CD4-positive, alpha-beta T cell treated with Interleukin-17A for 1 hour (primary cell): ENCODE measurements at regions not wholly inside any gene's neighbourhood (a gene's known extent, or its start where the extent isn't known, plus 50 kb on each side); places are given as distances from the start of the nearest gene placed in this dataset.
"Not testable (repeated sequence)": the region's sequence is repeated elsewhere in the genome, so short reads cannot be mapped to it uniquely, and the experiment has no call there.

Experiments used
- DNase-seq: peaks from one replicate; pipeline ENCODE4 v3.0.0-alpha.2; 2020

- no peak for DNase-seq
These were observed 50.1 kb upstream of the ZNF608 start for GRCh38 chr5:124796495-124796894.

GRCh38 chr5:124797665-124798087 lies 51.2 kb upstream of the ZNF608 start:
- no peak for DNase-seq

- no peak for DNase-seq
These were observed 52.5 kb upstream of the ZNF608 start for GRCh38 chr5:124798890-124799289.

- DNase-seq, result no peak
These were observed 55.1 kb upstream of the ZNF608 start for GRCh38 chr5:124801551-124801950.

GRCh38 chr5:124803617-124804323 lies 57.3 kb upstream of the ZNF608 start:
- DNase-seq, result no peak

GRCh38 chr5:124806026-124806372 lies 59.6 kb upstream of the ZNF608 start:
- no peak for DNase-seq

GRCh38 chr5:124806373-124807077 lies 60.1 kb upstream of the ZNF608 start:
- DNase-seq, result no peak

GRCh38 chr5:124808842-124809268 lies 62.4 kb upstream of the ZNF608 start:
- DNase-seq, result no peak

- no peak for DNase-seq
These were observed 64.1 kb upstream of the ZNF608 start for GRCh38 chr5:124810396-124811006.

GRCh38 chr5:124812771-124813358 lies 66.4 kb upstream of the ZNF608 start:
- no peak for DNase-seq

GRCh38 chr5:124816381-124816780 lies 69.9 kb upstream of the ZNF608 start:
- no peak for DNase-seq

- no peak for DNase-seq
These were observed 72.8 kb upstream of the ZNF608 start for GRCh38 chr5:124819201-124819600.

GRCh38 chr5:124822647-124823046 lies 76.2 kb upstream of the ZNF608 start:
- DNase-seq, result no peak

- no peak for DNase-seq
These were observed 76.9 kb upstream of the ZNF608 start for GRCh38 chr5:124823380-124823779.

- no peak for DNase-seq
These were observed 78.3 kb upstream of the ZNF608 start for GRCh38 chr5:124824637-124825158.

GRCh38 chr5:124825250-124825982 lies 79.0 kb upstream of the ZNF608 start:
- no peak for DNase-seq

GRCh38 chr5:124825983-124826337 lies 79.5 kb upstream of the ZNF608 start:
- DNase-seq, result no peak

GRCh38 chr5:124828731-124829234 lies 82.3 kb upstream of the ZNF608 start:
- DNase-seq, result no peak

GRCh38 chr5:124831687-124832240 lies 85.3 kb upstream of the ZNF608 start:
- DNase-seq, result no peak

GRCh38 chr5:124832510-124832909 lies 86.1 kb upstream of the ZNF608 start:
- no peak for DNase-seq

- not testable (repeated sequence) for DNase-seq
These were observed 89.9 kb upstream of the ZNF608 start for GRCh38 chr5:124836314-124836713.

- no peak for DNase-seq
These were observed 93.0 kb upstream of the ZNF608 start for GRCh38 chr5:124839371-124839998.
